ENCODE measurements at regions not wholly inside any gene's neighbourhood (a gene's known extent, or its start where the extent isn't known, plus 50 kb on each side); places are given as distances from the start of the nearest gene placed in this dataset.

DNA sequence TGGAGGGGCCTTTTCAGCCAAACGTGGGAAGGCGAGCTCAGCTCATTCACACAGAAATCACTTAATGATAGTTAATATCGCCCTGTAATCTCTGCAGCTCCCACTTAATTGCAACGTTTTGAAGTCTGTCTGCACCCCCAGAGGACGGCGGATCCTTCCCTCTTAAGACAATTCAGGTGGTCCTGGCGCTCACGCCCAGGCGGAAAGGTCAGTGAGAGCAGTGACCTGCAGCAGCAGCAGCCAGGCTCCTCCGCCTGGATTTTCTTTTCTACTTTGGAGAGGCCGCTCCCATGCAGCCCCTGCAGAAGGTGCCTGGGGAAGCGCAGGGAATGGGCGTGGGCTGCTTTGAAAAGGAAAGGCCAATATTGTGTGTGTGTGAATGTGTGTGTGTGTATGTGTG is 400.9 kb upstream of the IRX1 start:
- Histone ChIP-seq H3K9ac (ENCODE audit: low read length) (no peak overlapping the region), H3K4me2 (ENCODE audit: low read length) (no peak overlapping the region), H3K27me3 (ENCODE audit: low read length) (peaks cover 54% of the 10 kb centered on the region), H3K9me3 (ENCODE audit: low read length) (no peaks in the 10 kb centered on the region), H3K36me3 (ENCODE audit: low read depth, low read length) (no peaks in the 10 kb centered on the region), H3F3A (ENCODE audit: low read length, unreplicated experiment) (no peaks in the 10 kb centered on the region), H4K20me1 (ENCODE audit: low read length) (no peaks in the 10 kb centered on the region), H3K4me3 (ENCODE audit: low read length) (no peak overlapping the region), H3K79me2 (ENCODE audit: low read length) (no peaks in the 10 kb centered on the region), H3K4me1 (ENCODE audit: insufficient read depth, low read length) (no peaks in the 10 kb centered on the region), H3K27ac (ENCODE audit: low read length) (no peak overlapping the region), H2AFZ (ENCODE audit: low read length) (no peak overlapping the region), H3K9me2 (replicated peaks; ENCODE audit: low read length) (no peaks in the 10 kb centered on the region)
- POLR2A ChIA-PET (ENCODE audit: unreplicated experiment), result no interaction called here
- no peak for TF ChIP-seq EZH2 (IDR thresholded peaks at IDR 0.05; ENCODE audit: low read length, unreplicated experiment)
- no peak for TF ChIP-seq EZH2phosphoT487 (IDR thresholded peaks at IDR 0.05; ENCODE audit: borderline replicate concordance, low read length)
- TF ChIP-seq, protein P1, sequence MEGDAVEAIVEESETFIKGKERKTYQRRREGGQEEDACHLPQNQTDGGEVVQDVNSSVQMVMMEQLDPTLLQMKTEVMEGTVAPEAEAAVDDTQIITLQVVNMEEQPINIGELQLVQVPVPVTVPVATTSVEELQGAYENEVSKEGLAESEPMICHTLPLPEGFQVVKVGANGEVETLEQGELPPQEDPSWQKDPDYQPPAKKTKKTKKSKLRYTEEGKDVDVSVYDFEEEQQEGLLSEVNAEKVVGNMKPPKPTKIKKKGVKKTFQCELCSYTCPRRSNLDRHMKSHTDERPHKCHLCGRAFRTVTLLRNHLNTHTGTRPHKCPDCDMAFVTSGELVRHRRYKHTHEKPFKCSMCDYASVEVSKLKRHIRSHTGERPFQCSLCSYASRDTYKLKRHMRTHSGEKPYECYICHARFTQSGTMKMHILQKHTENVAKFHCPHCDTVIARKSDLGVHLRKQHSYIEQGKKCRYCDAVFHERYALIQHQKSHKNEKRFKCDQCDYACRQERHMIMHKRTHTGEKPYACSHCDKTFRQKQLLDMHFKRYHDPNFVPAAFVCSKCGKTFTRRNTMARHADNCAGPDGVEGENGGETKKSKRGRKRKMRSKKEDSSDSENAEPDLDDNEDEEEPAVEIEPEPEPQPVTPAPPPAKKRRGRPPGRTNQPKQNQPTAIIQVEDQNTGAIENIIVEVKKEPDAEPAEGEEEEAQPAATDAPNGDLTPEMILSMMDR (conservative IDR thresholded peaks at IDR 0.05; ENCODE audit: low read depth, low read length), result no peak
- BruUV-seq (replicated peaks), result no TSS peak
- CTCF ChIA-PET, result no interaction called here
- ATAC-seq, result no peak
- DNase-seq, result no peak
- intact Hi-C loops (cut with micrococcal nuclease), result no loop called here

DNA sequence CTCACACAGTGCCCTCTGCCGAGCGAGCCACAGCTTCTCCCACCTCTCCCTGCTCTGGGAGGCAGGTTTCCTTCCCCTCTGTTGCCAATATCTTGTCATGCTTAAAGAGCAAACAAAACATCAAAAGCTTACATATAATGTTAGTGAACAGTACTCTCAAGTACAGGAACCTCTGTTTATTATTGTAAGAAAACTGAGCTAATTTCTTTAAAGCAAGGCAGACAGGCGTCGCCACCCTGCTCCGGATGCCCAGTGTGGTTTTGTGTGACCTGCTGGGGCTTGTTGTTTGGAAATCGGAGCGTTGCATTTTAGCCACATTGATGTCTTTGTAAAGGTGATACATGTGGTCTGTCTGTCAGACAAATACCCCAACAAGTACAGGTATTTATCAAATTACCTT is 401.4 kb upstream of the IRX1 start:
- no peaks in the 10 kb centered on the region for H3F3A ChIP-seq (ENCODE audit: low read length, unreplicated experiment)
- no peak for DNase-seq
- no peak overlapping the region for H3K9ac ChIP-seq (ENCODE audit: low read length)
- no TSS peak for BruUV-seq (replicated peaks)
- peaks cover 54% of the 10 kb centered on the region for H3K27me3 ChIP-seq (ENCODE audit: low read length)
- no peaks in the 10 kb centered on the region for H3K79me2 ChIP-seq (ENCODE audit: low read length)
- POLR2A ChIA-PET (ENCODE audit: unreplicated experiment), result no interaction called here
- no peaks in the 10 kb centered on the region for H3K36me3 ChIP-seq (ENCODE audit: low read depth, low read length)
- H2AFZ ChIP-seq (ENCODE audit: low read length), result no peak overlapping the region
- no peak overlapping the region for H3K4me2 ChIP-seq (ENCODE audit: low read length)
- TF ChIP-seq EZH2phosphoT487 (IDR thresholded peaks at IDR 0.05; ENCODE audit: borderline replicate concordance, low read length), result no peak
- TF ChIP-seq, protein P1 (conservative IDR thresholded peaks at IDR 0.05; ENCODE audit: low read depth, low read length), result no peak
- no peak for TF ChIP-seq EZH2 (IDR thresholded peaks at IDR 0.05; ENCODE audit: low read length, unreplicated experiment)
- ATAC-seq, result no peak
- H3K9me3 ChIP-seq (ENCODE audit: low read length), result no peaks in the 10 kb centered on the region
- H3K9me2 ChIP-seq (replicated peaks; ENCODE audit: low read length), result no peaks in the 10 kb centered on the region
- no peaks in the 10 kb centered on the region for H3K4me1 ChIP-seq (ENCODE audit: insufficient read depth, low read length)
- no peak overlapping the region for H3K4me3 ChIP-seq (ENCODE audit: low read length)
- no peaks in the 10 kb centered on the region for H4K20me1 ChIP-seq (ENCODE audit: low read length)
- intact Hi-C loops (cut with micrococcal nuclease), result no loop called here
- CTCF ChIA-PET, result no interaction called here
- H3K27ac ChIP-seq (ENCODE audit: low read length), result no peak overlapping the region

DNA sequence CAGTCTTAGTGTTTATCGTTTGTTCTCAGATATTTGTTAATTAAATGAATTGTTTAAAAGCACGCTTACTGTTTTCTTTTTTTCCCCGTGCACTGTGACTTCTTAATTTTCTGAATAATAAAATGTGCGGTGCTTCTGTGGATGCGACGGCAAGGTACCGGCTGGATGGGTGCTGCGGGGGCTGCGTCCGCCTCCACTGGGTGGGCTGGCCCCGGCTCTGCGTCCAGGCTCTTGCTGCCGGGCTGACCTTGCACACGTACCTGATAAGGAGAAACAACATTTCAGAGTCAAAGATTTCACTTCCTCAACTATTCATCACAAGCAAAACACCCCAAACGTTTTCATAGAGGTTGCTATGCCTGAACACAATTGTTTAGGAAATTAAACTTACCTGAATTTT is 404.0 kb upstream of the IRX1 start:
- Histone ChIP-seq H4K20me1 (ENCODE audit: low read length) (no peaks in the 10 kb centered on the region), H3K4me3 (ENCODE audit: low read length) (no peak overlapping the region), H3K27me3 (ENCODE audit: low read length) (peaks cover 54% of the 10 kb centered on the region), H3K9me2 (replicated peaks; ENCODE audit: low read length) (no peaks in the 10 kb centered on the region), H3K4me1 (ENCODE audit: insufficient read depth, low read length) (no peaks in the 10 kb centered on the region), H2AFZ (ENCODE audit: low read length) (no peak overlapping the region), H3K4me2 (ENCODE audit: low read length) (no peak overlapping the region), H3K9ac (ENCODE audit: low read length) (no peak overlapping the region), H3K36me3 (ENCODE audit: low read depth, low read length) (no peaks in the 10 kb centered on the region), H3K27ac (ENCODE audit: low read length) (no peak overlapping the region), H3K79me2 (ENCODE audit: low read length) (no peaks in the 10 kb centered on the region), H3F3A (ENCODE audit: low read length, unreplicated experiment) (no peaks in the 10 kb centered on the region), H3K9me3 (ENCODE audit: low read length) (no peaks in the 10 kb centered on the region)
- intact Hi-C loops (cut with micrococcal nuclease), result no loop called here
- BruUV-seq (replicated peaks), result no TSS peak
- POLR2A ChIA-PET (ENCODE audit: unreplicated experiment), result no interaction called here
- CTCF ChIA-PET, result no interaction called here
- DNase-seq (no peak), ATAC-seq (no peak)
- TF ChIP-seq EZH2phosphoT487 (IDR thresholded peaks at IDR 0.05; ENCODE audit: borderline replicate concordance, low read length), result no peak
- TF ChIP-seq, protein P1 (conservative IDR thresholded peaks at IDR 0.05; ENCODE audit: low read depth, low read length), result no peak
- TF ChIP-seq EZH2 (IDR thresholded peaks at IDR 0.05; ENCODE audit: low read length, unreplicated experiment), result no peak
